B cell (primary cell): ENCODE measurements at regions not wholly inside any gene's neighbourhood (a gene's known extent, or its start where the extent isn't known, plus 50 kb on each side); places are given as distances from the start of the nearest gene placed in this dataset.

Experiments
- EZH2 ChIP-seq: IDR thresholded peaks from 2 replicates; pipeline ENCODE4 v1.6.1; 2012; ENCODE audit warnings: borderline replicate concordance, low read depth, mild to moderate bottlenecking, moderate library complexity, low read length; ENCODE audit not compliant: insufficient read depth, poor library complexity, severe bottlenecking
- TF ChIP-seq, protein P1 (sequence below): fragments of 200-600 bp; IDR thresholded peaks from one replicate; pipeline ENCODE4 v1.8.0; 2022; ENCODE audit warnings: antibody characterized with exemption, mild to moderate bottlenecking

DNA sequence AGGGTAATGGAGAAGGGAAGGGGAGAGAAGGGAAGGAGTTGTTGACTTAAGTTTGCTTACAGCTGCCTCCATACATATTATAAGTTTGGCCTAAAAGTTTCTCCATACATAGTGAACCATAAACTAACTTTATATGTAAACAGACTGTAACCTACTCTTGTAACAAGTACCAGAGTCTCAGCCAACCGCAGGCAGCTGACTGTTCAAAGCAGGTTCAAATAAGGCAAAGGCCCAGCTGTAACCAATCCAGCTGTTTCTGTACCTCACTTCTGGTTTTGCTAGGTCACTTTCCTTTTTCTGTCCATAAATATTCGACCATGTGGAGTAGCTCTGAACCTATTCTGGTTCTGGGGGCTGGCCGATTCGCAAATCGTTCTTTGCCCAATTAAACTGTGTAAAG lies 591.2 kb downstream of the INSC start:
- TF ChIP-seq, protein P1, sequence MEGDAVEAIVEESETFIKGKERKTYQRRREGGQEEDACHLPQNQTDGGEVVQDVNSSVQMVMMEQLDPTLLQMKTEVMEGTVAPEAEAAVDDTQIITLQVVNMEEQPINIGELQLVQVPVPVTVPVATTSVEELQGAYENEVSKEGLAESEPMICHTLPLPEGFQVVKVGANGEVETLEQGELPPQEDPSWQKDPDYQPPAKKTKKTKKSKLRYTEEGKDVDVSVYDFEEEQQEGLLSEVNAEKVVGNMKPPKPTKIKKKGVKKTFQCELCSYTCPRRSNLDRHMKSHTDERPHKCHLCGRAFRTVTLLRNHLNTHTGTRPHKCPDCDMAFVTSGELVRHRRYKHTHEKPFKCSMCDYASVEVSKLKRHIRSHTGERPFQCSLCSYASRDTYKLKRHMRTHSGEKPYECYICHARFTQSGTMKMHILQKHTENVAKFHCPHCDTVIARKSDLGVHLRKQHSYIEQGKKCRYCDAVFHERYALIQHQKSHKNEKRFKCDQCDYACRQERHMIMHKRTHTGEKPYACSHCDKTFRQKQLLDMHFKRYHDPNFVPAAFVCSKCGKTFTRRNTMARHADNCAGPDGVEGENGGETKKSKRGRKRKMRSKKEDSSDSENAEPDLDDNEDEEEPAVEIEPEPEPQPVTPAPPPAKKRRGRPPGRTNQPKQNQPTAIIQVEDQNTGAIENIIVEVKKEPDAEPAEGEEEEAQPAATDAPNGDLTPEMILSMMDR: no peak
- no peak for TF ChIP-seq EZH2
